ENCODE measurements at regions not wholly inside any gene's neighbourhood (a gene's known extent, or its start where the extent isn't known, plus 50 kb on each side); places are given as distances from the start of the nearest gene placed in this dataset.

DNA sequence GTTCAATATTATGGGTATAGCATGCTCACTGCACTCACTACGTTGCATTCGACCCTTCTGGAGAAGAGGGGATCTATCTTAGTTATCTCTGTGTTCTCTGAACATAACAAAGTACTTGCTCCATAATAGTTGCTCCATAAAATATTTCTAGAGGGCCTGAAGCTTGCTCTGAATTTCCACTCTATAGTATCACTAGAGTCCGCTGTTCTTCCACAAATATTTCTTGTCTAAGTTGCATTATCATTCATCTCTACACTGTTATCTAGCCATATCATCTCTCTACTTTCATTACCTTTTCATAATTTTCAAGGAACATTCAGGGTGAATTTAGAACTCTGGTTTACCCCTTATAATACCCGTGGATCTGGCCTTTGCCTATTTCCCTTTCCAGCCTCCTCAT, 246.1 kb upstream of the PDE3A start:
- no peak for TF ChIP-seq POLR2A (IDR thresholded peaks at IDR 0.05; ENCODE audit: borderline replicate concordance, extremely low read depth, insufficient read depth, insufficient read length)
- TF ChIP-seq, protein P1, sequence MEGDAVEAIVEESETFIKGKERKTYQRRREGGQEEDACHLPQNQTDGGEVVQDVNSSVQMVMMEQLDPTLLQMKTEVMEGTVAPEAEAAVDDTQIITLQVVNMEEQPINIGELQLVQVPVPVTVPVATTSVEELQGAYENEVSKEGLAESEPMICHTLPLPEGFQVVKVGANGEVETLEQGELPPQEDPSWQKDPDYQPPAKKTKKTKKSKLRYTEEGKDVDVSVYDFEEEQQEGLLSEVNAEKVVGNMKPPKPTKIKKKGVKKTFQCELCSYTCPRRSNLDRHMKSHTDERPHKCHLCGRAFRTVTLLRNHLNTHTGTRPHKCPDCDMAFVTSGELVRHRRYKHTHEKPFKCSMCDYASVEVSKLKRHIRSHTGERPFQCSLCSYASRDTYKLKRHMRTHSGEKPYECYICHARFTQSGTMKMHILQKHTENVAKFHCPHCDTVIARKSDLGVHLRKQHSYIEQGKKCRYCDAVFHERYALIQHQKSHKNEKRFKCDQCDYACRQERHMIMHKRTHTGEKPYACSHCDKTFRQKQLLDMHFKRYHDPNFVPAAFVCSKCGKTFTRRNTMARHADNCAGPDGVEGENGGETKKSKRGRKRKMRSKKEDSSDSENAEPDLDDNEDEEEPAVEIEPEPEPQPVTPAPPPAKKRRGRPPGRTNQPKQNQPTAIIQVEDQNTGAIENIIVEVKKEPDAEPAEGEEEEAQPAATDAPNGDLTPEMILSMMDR (IDR thresholded peaks at IDR 0.05 in 2 of 3, conservative IDR thresholded peaks at IDR 0.05 in 1 of 3; ENCODE audit: borderline replicate concordance in 1 of 3, insufficient read depth in 1 of 3, low read depth in 2 of 3, low read length in 2 of 3), result no peak
- TF ChIP-seq, protein P2, sequence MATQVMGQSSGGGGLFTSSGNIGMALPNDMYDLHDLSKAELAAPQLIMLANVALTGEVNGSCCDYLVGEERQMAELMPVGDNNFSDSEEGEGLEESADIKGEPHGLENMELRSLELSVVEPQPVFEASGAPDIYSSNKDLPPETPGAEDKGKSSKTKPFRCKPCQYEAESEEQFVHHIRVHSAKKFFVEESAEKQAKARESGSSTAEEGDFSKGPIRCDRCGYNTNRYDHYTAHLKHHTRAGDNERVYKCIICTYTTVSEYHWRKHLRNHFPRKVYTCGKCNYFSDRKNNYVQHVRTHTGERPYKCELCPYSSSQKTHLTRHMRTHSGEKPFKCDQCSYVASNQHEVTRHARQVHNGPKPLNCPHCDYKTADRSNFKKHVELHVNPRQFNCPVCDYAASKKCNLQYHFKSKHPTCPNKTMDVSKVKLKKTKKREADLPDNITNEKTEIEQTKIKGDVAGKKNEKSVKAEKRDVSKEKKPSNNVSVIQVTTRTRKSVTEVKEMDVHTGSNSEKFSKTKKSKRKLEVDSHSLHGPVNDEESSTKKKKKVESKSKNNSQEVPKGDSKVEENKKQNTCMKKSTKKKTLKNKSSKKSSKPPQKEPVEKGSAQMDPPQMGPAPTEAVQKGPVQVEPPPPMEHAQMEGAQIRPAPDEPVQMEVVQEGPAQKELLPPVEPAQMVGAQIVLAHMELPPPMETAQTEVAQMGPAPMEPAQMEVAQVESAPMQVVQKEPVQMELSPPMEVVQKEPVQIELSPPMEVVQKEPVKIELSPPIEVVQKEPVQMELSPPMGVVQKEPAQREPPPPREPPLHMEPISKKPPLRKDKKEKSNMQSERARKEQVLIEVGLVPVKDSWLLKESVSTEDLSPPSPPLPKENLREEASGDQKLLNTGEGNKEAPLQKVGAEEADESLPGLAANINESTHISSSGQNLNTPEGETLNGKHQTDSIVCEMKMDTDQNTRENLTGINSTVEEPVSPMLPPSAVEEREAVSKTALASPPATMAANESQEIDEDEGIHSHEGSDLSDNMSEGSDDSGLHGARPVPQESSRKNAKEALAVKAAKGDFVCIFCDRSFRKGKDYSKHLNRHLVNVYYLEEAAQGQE (IDR thresholded peaks at IDR 0.05; ENCODE audit: low read depth), result no peak
- TF ChIP-seq ZBTB33 (IDR thresholded peaks at IDR 0.05; ENCODE audit: extremely low read depth, insufficient replicate concordance, low read length), result no peak
